Heart left ventricle (tissue), 16 donors: ENCODE measurements at regions not wholly inside any gene's neighbourhood (a gene's known extent, or its start where the extent isn't known, plus 50 kb on each side); places are given as distances from the start of the nearest gene placed in this dataset.
A peak's percentile ranks its signal among the peaks of the same experiment; 100 is the strongest.

Source experiments
- ATAC-seq, 4 donors: fragments of 200-7000 bp; cut with Tn5 transposase; one replicate each; pipeline ENCODE4 v1.9.1; 2020 to 2022; ENCODE audit warnings: moderate library complexity in 4 of 4, mild to moderate bottlenecking in 3 of 4, moderate number of reproducible peaks in 1 of 4
- DNase-seq, 5 donors: peaks; one replicate each; pipeline ENCODE4 v3.0.0-alpha.2; 2020
- H3K27ac ChIP-seq, 12 donors: fragments of 200-600 bp; sonication (generic) in 4 of 12; one replicate each; pipeline versions ENCODE4 v1.5.0 to v1.8.0; 2016 to 2022; ENCODE audit warnings: mild to moderate bottlenecking in 2 of 12
- H3K27me3 ChIP-seq, 9 donors: fragments of 200-600 bp; sonication (generic) in 2 of 9; one replicate each; pipeline versions ENCODE4 v1.5.1 to v1.8.0; 2016 to 2022; ENCODE audit warnings: mild to moderate bottlenecking in 3 of 9
- H3K36me3 ChIP-seq, 9 donors: fragments of 200-600 bp; sonication (generic) in 2 of 9; one replicate each; pipeline versions ENCODE4 v1.5.0 to v1.8.0; 2018 to 2022; ENCODE audit warnings: mild to moderate bottlenecking in 2 of 9
- H3K4me1 ChIP-seq, 12 donors: fragments of 200-600 bp; sonication (generic) in 4 of 12; one replicate each; pipeline versions ENCODE4 v1.5.0 to v1.8.0; 2016 to 2022; ENCODE audit warnings: mild to moderate bottlenecking in 3 of 12
- H3K4me3 ChIP-seq, 12 donors: fragments of 200-600 bp; sonication (generic) in 4 of 12; one replicate each; pipeline versions ENCODE4 v1.5.0 to v1.8.0; 2017 to 2022; ENCODE audit warnings: mild to moderate bottlenecking in 9 of 12, moderate library complexity in 4 of 12
- H3K9me3 ChIP-seq, 12 donors: fragments of 200-600 bp; sonication (generic) in 4 of 12; one replicate each; pipeline versions ENCODE4 v1.5.0 to v1.8.0; 2016 to 2022; ENCODE audit warnings: mild to moderate bottlenecking in 1 of 12
- POLR2A ChIP-seq, 2 donors: fragments of 450-650 bp; IDR thresholded peaks; one replicate each; pipeline ENCODE4 v1.6.1; 2017; ENCODE audit warnings: antibody characterized with exemption in 2 of 2, mild to moderate bottlenecking in 2 of 2, moderate library complexity in 2 of 2
- WGBS, 4 donors: extraction: QIAGEN DNeasy Blood & Tissue Kit in 2 of 4; methylation state at CpG; one replicate each; pipeline versions ENCODE4 v1.1.5 to v1.1.7; 2013 to 2018; 5-methylcytosine and 5-hydroxymethylcytosine counted together
- intact Hi-C, 10 donors: fragments of 100-400 bp; cut with DNase I; formaldehyde crosslinking; loops; one replicate each; pipeline versions ENCODE4 v1.11.1 to v1.14.2; 2022
- TF ChIP-seq, protein P1 (sequence below), 12 donors: fragments of 200-600 bp; sonication (generic) in 4 of 12; IDR thresholded peaks; one replicate each; pipeline versions ENCODE4 v1.5.0 to v1.8.0; 2018 to 2022; ENCODE audit warnings: antibody characterized with exemption in 12 of 12, mild to moderate bottlenecking in 5 of 12
- donor health status: ischemic (EF 13 %, LVEDD 7.1; RV severe dilation, severe dysfunction).
- donor health status: healthy with polysubstance abuse.
- donor health status: DM: no; HTN: yes; CAD: no.
- donor health status: DM: no; HTN: no; CAD: no.
- donor health status: ischemic (EF 25% LVEDD 6.9; RV normal size, moderate dysfunction).
- donor health status: ischemic (EF 25% LVEDD 5.7; RV mildly dilated, moderate dysfunction).
- donor health status: healthy.
- donor health status: DM: yes; HTN: yes; CAD: no.
- donor health status: ischemic (EF 35%, LVEDD 5.7; RV mildly dilated, moderate dysfunction).
- donor health status: nonischemic (EF 11% LVEDD 7.7; RV severe dilation, severe dysfunction).
- donor health status: DM: yes; HTN: yes; CAD: no.
- donor health status: PGD.
- donor health status: ischemic (EF 29% LVEDD 5.4; RV normal size, mild dysfunction).
- donor health status: nonischemic (EF 23%, LVEDD 6.1; RV moderate dilation, normal function).

DNA sequence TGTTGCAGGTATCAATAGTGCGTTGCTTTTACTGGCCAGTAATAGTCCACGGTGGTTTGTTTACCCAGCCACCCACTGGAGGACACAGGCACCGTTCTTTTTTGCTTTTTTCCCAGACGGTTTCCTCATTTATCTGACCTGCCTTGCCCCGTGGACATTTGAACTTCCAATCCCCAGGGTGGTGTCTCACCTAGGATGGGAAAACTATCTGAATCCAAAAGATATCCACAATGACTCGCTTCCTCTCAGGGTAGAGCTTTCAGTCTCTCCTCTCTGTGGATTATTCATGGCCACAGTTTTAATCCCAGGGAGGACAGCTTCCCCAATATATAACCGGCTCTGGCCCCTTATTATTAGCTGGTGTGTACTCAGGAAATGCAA is 170.8 kb downstream of the FOXO1 start:
- no peak for TF ChIP-seq POLR2A (IDR thresholded peaks at IDR 0.05)
- TF ChIP-seq, protein P1, sequence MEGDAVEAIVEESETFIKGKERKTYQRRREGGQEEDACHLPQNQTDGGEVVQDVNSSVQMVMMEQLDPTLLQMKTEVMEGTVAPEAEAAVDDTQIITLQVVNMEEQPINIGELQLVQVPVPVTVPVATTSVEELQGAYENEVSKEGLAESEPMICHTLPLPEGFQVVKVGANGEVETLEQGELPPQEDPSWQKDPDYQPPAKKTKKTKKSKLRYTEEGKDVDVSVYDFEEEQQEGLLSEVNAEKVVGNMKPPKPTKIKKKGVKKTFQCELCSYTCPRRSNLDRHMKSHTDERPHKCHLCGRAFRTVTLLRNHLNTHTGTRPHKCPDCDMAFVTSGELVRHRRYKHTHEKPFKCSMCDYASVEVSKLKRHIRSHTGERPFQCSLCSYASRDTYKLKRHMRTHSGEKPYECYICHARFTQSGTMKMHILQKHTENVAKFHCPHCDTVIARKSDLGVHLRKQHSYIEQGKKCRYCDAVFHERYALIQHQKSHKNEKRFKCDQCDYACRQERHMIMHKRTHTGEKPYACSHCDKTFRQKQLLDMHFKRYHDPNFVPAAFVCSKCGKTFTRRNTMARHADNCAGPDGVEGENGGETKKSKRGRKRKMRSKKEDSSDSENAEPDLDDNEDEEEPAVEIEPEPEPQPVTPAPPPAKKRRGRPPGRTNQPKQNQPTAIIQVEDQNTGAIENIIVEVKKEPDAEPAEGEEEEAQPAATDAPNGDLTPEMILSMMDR (IDR thresholded peaks at IDR 0.05): no peak
- no peak for ATAC-seq
- H3K36me3 ChIP-seq: no peaks in the 10 kb centered on the region
- H3K9me3 ChIP-seq: no peaks in the 10 kb centered on the region
- peaks cover 0 to 29% (median 16%) of the 10 kb centered on the region in 12 donors for H3K4me1 ChIP-seq
- WGBS, 4 donors: 53 to 67% (median 60%) methylated on average over 7 of the region's 7 CpGs
- no peak for DNase-seq
- no peak overlapping the region for H3K27ac ChIP-seq
- no peaks in the 10 kb centered on the region for H3K27me3 ChIP-seq
- H3K4me3 ChIP-seq: no peak overlapping the region
- intact Hi-C loops: loop anchor here in 2 of 10 donors (1.0 to 10.0 kb wide), 2 partner anchors 69 to 168 kb away; no protein-coding TSS in a partner anchor

DNA sequence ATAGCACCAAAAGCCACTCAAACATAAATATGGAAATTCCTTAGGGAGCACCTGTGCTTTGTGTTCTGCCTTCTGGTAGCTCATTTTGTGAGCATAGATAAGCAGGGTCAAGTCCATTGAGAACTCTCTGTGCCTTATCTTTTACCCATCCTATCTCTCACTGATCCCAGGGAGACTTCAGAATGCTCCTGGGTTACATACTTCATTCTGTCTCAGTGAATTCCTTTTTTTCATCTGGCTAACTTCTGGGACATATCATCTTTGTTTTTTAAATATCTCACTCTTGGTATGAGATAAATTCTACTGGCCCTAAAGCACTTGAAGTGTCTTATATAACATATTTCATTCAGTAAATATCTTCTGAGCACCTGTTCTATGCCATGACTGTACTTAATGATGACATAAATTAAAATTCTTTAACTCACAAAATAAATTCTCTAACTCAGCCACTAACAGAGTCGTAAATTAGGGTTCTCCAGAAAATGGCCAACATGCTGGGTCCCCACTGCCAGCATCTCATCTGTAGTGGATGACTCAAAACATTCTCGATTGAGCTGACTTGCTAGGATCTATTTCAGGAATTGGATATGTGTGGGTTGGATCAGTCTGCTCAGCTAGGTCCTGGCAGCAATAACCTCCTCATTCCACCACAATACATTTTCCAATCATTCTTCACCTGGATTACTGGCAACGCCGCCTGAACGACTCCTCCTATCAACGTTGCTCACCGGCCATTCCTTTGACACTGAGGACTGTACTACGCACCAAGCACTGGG is 170.2 kb downstream of the FOXO1 start:
- H3K27me3 ChIP-seq: no peaks in the 10 kb centered on the region
- H3K36me3 ChIP-seq: no peaks in the 10 kb centered on the region
- no peak overlapping the region for H3K27ac ChIP-seq
- DNase-seq (no peak), ATAC-seq (no peak)
- no peak overlapping the region for H3K4me3 ChIP-seq
- H3K4me1 ChIP-seq: peaks cover 0 to 29% (median 16%) of the 10 kb centered on the region in 12 donors
- TF ChIP-seq, protein P1 (IDR thresholded peaks at IDR 0.05): no peak
- no peak for TF ChIP-seq POLR2A (IDR thresholded peaks at IDR 0.05)
- intact Hi-C loops: loop anchor here in 1 of 10 donors (10.0 kb wide), 1 partner anchor 69 kb away; no protein-coding TSS in a partner anchor
- 86 to 89% (median 88%) methylated on average over 8 of the region's 8 CpGs for WGBS, 4 donors
- no peaks in the 10 kb centered on the region for H3K9me3 ChIP-seq

DNA sequence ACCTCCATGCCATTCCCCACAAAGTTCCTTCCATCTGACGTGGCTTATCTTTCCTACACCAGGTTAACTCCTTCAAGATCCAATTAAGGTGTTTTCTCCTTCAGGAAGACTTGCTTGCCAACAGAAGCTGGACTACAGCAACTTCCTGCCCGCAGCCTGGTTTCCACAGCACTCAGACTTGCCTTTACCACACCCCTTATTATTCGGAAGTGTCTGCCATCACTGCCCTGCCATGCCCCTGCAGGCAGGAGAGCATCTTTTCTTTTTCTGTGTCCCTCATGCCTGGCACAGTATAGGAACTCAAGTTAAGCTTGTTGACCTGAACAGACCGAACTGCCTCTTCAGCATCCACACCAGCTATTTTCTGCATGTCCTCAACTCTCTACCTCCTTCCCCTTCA is 168.0 kb downstream of the FOXO1 start:
- no peak overlapping the region for H3K27ac ChIP-seq
- 73 to 81% (median 79%) methylated on average over 4 of the region's 4 CpGs for WGBS, 4 donors
- peaks cover 0 to 29% (median 16%) of the 10 kb centered on the region in 12 donors for H3K4me1 ChIP-seq
- H3K27me3 ChIP-seq: no peaks in the 10 kb centered on the region
- H3K4me3 ChIP-seq: no peak overlapping the region
- no peak for ATAC-seq
- TF ChIP-seq, protein P1 (IDR thresholded peaks at IDR 0.05): no peak
- no peak for TF ChIP-seq POLR2A (IDR thresholded peaks at IDR 0.05)
- intact Hi-C loops: loop anchor here in 1 of 10 donors (10.0 kb wide), 1 partner anchor 66 kb away; no protein-coding TSS in a partner anchor
- no peaks in the 10 kb centered on the region for H3K9me3 ChIP-seq
- no peaks in the 10 kb centered on the region for H3K36me3 ChIP-seq
- no peak for DNase-seq

DNA sequence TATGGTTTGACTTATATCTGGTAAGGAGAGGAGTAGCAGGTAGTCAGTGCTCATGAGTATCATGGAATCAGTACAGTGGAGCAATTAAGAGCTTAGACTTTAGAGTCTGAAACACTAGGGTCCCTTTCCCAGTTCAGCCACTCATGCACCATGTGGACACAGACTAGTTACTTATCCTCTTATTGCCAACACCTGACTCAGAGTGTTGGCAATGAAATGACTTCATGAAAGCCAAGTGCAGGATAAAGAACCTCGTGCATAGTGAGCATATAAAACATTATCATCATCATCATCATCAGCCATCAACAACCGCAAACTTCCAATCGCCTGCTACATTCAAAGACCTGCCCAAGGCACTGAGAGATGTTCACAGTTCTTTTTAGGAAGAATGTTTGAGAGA is 164.2 kb downstream of the FOXO1 start:
- Histone ChIP-seq H3K4me3 (no peak overlapping the region), H3K9me3 (no peaks in the 10 kb centered on the region), H3K4me1 (peaks cover 0 to 15% (median under 1%) of the 10 kb centered on the region in 12 donors), H3K36me3 (no peaks in the 10 kb centered on the region), H3K27me3 (no peaks in the 10 kb centered on the region), H3K27ac (no peak overlapping the region)
- DNase-seq (no peak), ATAC-seq (peak in 1 of 4 donors; percentile 49)
- intact Hi-C loops: loop anchor here in 1 of 10 donors (10.0 kb wide), 1 partner anchor 57 kb away; no protein-coding TSS in a partner anchor
- 75 to 78% (median 76%) methylated on average over 3 of the region's 3 CpGs for WGBS, 4 donors
- no peak for TF ChIP-seq POLR2A (IDR thresholded peaks at IDR 0.05)
- TF ChIP-seq, protein P1 (IDR thresholded peaks at IDR 0.05): no peak
